GF-D8 (cell line): ENCODE measurements at regions not wholly inside any gene's neighbourhood (a gene's known extent, or its start where the extent isn't known, plus 50 kb on each side); places are given as distances from the start of the nearest gene placed in this dataset.

Experiments
- DNase-seq: peaks from one replicate; lab custom pipeline; 2025; lab: John Stamatoyannopoulos, UW

- no peak for DNase-seq
These were observed 53.7 kb downstream of the RPS12 start for GRCh38 chr6:132868057-132868456.

- no peak for DNase-seq
These were observed 58.6 kb downstream of the RPS12 start for GRCh38 chr6:132872923-132873322.

GRCh38 chr6:132877003-132877402 is 62.6 kb downstream of the RPS12 start:
- DNase-seq, result no peak

GRCh38 chr6:132887204-132887603 is 72.8 kb downstream of the RPS12 start:
- DNase-seq, result no peak

- DNase-seq, result no peak
These were observed 74.3 kb downstream of the RPS12 start for GRCh38 chr6:132888701-132889100.

GRCh38 chr6:132892929-132893771 is 78.8 kb downstream of the RPS12 start:
- DNase-seq, result no peak

GRCh38 chr6:132893772-132894490 is 79.6 kb downstream of the RPS12 start:
- DNase-seq, result no peak

- DNase-seq, result no peak
These were observed 84.0 kb downstream of the RPS12 start for GRCh38 chr6:132898376-132898775.

- DNase-seq, result no peak
These were observed 86.5 kb downstream of the RPS12 start for GRCh38 chr6:132900849-132901248.

GRCh38 chr6:132902901-132903300 is 88.5 kb downstream of the RPS12 start:
- no peak for DNase-seq

- DNase-seq, result no peak
These were observed 92.9 kb downstream of the RPS12 start for GRCh38 chr6:132907231-132907630.

- DNase-seq, result no peak
These were observed 93.5 kb downstream of the RPS12 start for GRCh38 chr6:132907914-132908313.

GRCh38 chr6:132909742-132910141 is 95.4 kb downstream of the RPS12 start:
- no peak for DNase-seq

- no peak for DNase-seq
These were observed 96.4 kb downstream of the RPS12 start for GRCh38 chr6:132910759-132911158.

GRCh38 chr6:132919045-132919860 is 104.9 kb downstream of the RPS12 start:
- DNase-seq, result no peak

- DNase-seq, result no peak
These were observed 113.3 kb downstream of the RPS12 start for GRCh38 chr6:132927713-132928112.

- DNase-seq, result no peak
These were observed 114.8 kb downstream of the RPS12 start for GRCh38 chr6:132929141-132929540.

GRCh38 chr6:132931313-132931712 is 116.9 kb downstream of the RPS12 start:
- DNase-seq, result no peak

- no peak for DNase-seq
These were observed 117.7 kb downstream of the RPS12 start for GRCh38 chr6:132931936-132932514.

- no peak for DNase-seq
These were observed 118.2 kb downstream of the RPS12 start for GRCh38 chr6:132932588-132932987.

GRCh38 chr6:132933090-132933489 is 118.7 kb downstream of the RPS12 start:
- no peak for DNase-seq

GRCh38 chr6:132934496-132934895 is 120.1 kb downstream of the RPS12 start:
- no peak for DNase-seq
